ENCODE measurements at regions not wholly inside any gene's neighbourhood (a gene's known extent, or its start where the extent isn't known, plus 50 kb on each side); places are given as distances from the start of the nearest gene placed in this dataset.

- no peak for DNase-seq
These were observed 124.4 kb upstream of the RTL1 start for GRCh38 chr14:101027966-101028365.

GRCh38 chr14:101028971-101029667 is 125.6 kb upstream of the RTL1 start:
- DNase-seq, result peak; percentile 84

DNA sequence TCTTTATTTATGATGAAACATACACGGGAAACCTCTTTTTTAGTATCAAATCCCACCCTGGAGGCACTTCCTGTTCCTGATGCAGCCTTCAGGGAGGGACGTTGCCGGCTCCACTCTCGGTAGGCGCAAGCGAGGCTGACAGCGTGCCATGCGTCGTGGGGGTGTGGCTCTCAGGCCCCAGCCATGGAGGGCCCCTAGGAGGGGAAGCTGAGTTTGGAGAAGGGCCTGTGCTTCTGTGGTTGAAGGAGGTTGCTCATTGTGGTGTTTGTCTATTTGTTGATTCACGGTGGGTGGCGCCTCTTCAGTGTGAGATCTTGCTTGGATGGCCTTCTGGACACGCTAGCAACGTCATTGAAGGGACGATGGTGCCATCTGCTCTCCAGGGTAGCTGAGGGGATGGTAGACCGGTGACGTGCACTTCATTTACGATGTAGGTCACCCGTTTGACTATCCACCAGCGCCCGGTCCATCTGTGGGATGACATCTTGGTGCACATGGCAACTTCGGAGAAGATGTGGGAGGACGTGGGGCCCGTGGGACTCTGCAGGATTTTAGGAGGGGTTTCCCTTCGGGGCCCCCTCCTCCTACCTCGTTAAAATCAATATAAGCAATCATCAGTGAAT is 126.3 kb upstream of the RTL1 start:
- no peak for DNase-seq

- no peak for DNase-seq
These were observed 127.1 kb upstream of the RTL1 start for GRCh38 chr14:101030586-101030985.

DNA sequence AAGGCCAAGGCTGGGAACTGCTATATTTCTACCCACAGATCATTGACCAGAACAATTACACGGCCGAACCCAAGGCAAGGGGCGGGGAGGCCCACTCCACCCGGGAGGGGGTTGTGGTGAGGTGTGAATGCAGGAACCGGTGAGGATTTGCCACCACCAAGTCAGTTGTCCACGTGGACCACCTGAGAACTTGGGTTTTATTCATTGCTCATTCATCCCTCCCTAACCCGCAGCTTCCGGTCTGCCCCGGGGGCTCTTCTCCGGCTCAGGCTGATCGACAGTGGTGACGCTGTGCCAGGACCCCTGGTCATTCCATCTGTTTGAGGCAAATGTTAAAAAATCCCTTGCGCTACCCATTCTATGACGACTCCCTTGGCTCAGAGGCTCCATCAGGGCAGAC is 127.7 kb upstream of the RTL1 start:
- no peak for DNase-seq

DNA sequence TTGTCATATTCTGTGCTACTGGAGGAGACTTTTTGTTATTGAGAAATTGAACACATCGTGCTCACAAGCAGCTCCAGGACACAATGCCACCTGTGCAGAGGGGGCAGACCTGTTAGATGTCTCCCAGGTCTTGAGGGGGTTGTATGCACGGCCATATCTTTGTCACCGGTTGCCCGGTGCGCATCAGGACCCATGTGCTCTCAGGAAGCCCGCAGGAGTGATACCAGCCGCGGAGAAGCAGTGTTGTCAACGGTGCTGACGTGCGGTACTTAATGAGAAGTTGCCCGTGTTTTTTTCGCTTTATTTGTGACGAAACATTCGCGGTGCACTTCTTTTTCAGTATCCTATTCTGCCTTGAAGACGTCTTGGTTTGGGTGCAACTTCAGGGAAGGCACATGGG is 128.2 kb upstream of the RTL1 start:
- no peak for DNase-seq

DNA sequence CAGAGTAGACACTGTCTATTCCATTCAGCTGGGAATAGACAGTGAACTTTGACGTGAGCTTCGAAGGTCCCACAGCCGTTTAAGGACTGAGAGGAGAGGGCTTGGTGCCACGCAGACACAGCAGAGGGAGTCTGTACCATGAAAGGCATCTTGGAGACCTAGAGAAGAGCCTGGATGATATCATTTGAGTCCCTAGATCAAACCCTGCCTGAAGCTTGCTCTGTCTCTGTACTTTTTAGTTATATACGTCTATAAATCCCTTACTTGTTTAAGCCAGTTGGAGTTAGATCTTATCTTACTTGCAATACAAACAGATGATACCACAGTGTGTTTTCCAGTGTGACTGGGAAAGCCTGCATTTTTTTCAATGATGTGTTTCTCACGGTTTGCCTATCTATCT is 128.9 kb upstream of the RTL1 start:
- no peak for DNase-seq

- DNase-seq, result no peak
These were observed 129.5 kb upstream of the RTL1 start for GRCh38 chr14:101033006-101033405.

DNA sequence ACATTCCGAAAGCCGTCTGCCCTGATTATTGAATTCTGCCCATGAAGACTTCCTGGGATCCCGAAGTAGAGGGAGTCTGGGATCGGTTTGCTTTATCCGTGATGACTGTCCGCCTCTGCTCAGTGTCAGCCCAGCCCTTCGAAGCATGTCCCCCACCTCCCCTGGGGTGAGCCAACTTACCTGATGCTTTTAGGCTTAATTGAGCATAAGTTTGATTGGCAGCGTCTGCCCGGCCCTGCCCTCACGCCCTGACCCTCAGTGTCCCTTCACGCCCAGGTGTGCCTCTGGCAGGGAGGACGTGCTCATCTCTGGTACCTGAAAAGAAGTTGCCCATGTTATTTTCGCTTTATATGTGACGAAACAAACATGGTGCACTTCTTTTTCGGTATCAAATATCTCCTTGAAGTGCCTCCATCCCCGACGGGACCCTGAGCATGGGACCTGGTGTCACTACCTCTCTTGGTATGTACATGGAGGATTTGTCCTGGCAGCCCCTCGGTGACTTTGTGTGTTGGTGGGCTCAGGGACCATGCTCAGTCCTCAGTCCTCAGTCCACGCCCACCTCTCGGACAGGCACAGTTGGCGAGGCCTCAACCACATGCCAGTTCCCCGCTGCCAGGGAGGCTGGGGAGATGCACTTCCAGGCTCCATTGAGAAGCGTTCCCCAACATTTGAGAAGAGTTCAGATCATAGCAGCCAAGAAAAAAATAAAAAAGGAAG is 130.1 kb upstream of the RTL1 start:
- DNase-seq, result no peak

DNA sequence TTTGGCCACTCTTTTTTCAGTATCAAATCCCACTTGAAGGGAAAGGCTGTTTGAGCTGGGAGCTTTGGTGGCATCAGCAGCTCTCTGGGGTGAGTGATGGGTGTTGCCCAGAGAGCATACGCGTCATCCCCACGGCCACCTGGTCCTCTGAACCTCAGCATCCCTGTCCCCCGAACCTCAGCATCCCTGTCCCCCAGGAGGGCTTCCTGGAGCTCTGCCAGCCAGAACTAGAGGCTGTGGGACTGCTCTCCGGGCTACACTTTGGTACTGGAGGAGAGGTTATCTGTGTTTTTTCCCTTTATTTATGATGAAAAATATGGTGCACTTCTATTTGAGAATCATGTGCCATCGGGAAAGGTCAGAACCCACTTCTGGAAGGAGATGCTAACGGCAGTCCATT is 131.5 kb upstream of the RTL1 start:
- DNase-seq, result no peak

DNA sequence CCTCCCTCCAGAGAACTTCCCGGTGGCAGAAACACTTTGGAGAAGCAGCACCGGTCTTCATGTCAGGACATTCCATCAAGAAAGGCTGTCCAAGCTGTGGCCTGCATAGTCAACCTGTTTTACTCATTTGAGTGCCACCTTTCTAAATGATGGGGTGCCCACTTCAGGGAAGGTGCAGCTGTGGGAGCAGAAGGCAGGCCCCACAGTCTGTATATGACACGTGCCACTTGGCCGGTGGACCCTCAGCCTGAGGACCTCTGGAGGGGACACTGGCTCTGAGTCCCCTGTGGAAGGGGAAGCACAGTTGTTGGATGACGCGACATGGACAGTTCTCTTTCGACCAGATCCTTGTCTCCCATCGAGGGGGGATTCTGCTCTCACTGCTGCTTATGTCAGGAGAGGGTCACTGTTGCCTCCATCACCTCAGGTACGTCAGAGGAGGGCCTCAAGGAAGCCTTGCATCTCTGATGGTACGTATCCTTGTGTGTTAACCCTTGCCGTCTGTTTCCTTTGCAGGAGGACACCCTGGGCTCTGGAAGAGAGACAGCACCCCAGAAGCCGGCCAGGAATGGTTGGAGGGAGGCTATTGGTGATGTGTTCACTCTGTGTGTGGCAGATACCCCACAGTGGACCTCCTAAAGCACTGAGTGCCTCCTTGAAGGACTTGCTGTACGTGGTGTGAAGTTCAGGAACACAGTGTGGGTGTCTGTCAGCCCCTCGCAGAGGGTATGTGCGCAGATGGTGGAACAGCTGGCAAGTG is 132.1 kb upstream of the RTL1 start:
- no peak for DNase-seq

DNA sequence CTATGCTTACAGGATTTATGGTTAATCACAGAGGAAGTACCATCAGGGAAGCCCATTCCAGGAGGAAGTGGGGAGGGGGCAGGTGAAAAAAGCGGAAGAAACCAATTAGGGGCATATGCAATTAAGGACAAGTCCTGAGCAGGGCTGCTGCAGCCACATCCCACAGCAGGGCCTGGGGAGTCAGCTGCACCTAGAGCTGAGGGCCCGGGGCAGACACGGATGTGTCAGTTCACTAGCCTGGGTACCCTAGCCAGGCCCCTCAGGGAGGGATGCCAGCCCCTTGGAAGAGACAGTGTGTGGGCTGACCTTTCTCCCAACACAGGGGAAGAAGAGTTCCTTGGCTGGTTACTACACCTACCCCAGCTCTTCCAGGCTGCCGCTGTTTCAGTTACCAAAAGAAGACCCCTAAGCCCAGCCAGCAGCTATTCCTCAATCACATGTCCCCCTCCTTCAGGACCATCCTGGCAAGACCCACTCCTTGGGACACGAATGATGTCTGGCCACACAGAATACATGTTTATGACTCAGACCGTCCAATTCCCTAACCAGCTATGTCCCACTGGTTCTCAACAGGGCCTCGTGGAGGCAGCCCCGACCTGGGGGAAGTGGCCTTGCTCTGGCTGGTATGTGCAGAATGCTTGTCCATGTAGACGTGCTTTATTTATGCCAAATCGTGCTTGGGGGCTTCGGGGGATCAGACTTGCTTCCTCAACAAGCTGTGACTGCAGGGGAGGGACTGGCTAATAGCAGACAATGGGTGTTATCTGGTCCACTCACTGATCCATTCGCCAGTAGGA is 133.7 kb upstream of the RTL1 start:
- DNase-seq, result no peak

GRCh38 chr14:101039031-101039754 is 135.7 kb upstream of the RTL1 start:
- DNase-seq, result no peak

- DNase-seq, result no peak
These were observed 136.2 kb upstream of the RTL1 start for GRCh38 chr14:101039755-101040138.

DNA sequence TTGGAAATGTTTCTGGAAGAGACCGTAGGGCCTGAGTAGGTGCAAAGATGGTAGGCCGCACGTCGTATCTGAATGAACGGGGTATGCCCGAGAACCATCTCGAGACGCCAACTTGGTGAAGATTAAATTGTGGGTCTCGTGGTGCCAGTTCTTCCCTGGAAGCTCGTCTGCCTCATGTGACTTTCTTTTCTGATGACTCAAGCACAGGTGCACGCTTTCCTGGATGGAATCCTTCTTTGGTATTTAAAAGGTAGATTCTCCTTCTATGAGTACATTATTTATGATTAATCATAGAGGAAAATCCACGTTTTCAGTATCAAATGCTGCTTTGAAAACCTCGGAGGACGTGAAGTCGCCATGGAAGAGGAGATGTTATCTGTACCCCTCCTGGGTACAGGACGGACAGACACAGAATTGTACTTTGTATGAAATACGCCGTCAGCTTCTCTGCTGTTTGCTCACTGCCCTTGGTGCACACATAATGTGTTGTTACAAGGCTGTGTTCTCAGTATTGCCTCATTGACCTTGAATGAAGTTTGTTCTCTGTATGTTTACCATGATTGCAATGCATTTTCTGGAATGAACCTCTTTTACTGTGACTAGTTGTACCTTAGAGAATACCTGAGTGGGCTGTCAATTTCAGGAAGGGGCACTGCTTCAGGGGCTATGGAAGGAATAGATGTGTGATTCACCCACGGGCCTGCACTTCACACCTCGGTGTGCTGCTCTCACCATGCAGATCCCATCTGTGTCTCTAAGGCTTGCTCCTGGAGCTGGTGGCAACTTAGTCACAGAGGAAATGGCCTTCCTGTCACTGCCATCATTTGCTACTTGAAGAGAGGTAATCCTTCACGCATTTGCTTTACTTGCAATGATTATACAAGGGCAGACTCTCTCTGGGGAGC is 137.3 kb upstream of the RTL1 start:
- no peak for DNase-seq

DNA sequence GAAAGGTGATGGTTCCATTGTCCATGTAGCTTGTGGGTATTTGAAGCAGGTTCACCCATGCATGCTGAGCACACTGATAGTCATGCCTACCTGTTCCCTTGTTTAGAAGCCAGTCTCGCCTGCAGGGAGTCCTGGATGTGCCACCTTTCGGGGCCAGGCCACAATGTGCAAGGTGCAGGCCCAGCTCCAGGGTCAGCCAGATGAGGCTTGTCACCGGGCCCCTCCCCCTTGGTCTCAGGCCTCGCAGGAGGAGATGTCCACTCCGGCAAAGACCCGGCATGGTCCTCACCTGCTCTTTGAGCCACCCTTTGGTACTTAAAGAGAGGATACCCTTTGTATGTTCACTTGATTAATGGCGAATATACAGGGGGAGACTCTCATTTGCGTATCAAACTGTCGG is 140.4 kb upstream of the RTL1 start:
- DNase-seq, result no peak

- DNase-seq, result no peak
These were observed 141.2 kb upstream of the RTL1 start for GRCh38 chr14:101044741-101045140.

DNA sequence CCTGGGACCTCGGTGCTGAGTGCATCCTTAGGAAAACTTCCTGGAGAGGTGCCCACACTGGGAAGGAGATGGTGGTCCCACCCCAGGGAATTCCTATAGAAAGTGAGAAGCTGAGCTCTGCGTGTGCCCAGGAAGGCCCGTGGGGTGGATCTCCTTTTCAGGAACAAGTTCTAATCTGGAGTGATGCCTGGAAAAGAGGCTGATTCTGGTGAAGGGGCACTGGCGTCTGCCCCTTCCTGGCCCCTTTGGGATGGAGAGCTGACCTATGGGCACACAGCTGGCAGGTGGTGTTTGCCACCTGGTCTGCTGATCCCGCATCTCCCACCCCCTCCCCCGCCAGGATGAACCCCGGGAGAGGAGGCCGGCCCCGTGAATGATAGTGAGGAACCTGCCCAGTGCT is 142.0 kb upstream of the RTL1 start:
- no peak for DNase-seq

DNA sequence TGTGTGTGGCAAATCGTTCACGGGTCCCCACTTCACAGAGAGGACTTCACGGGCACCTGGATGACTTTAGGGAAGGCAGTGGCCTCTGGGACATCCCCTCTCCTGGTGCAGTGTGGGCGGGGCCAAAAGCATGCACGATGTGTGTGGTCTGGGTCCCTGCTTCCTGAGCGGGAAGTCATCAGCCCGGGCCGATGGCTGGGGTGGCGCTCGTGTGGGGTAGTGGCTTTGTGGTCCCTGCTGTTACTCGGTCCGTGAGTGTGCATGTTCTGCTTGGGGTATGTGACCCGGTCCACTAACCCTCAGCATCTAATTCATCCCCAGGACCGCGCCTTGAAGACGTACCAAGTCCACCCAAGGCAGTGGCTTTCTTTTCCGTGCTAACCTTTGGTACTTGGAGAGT is 142.5 kb upstream of the RTL1 start:
- no peak for DNase-seq

DNA sequence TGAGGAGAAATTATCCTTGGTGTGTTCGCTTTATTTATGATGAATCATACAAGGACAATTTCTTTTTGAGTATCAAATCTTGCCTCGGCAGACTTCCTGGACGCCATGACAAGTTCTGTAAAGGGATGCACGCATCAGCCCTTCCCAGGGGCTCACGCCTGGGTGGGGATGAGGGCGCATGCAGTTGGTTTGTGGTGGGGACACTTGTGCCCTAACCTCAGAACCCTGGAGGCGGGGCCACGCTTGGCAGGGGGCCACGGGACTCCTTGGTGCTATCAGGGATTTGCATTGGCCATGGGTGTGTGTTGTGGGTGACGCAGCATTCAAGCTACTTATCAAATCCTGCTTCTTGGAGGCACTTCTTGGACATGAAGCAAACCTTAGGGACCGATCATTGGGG is 143.8 kb upstream of the RTL1 start:
- no peak for DNase-seq

DNA sequence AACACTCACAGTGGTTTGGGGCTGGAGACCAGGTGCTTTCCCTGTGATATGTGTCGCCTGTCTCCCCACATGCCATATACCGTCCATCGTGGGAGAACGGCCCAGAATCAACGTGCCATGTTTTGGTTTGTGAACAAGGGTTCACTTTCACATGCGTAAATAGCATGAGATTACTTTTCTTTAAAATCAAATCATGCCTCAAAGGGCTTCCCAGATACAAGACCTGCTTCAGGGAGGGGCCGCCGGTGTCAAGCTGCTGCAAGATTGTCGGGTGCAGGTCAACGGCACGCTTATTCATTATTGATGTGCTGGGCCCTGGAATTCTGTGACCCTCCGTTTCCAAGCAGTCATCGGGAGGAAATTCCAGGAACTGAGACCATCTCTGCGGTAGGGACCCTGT is 145.2 kb upstream of the RTL1 start:
- no peak for DNase-seq
